ENCODE measurements at regions not wholly inside any gene's neighbourhood (a gene's known extent, or its start where the extent isn't known, plus 50 kb on each side); places are given as distances from the start of the nearest gene placed in this dataset.

DNA sequence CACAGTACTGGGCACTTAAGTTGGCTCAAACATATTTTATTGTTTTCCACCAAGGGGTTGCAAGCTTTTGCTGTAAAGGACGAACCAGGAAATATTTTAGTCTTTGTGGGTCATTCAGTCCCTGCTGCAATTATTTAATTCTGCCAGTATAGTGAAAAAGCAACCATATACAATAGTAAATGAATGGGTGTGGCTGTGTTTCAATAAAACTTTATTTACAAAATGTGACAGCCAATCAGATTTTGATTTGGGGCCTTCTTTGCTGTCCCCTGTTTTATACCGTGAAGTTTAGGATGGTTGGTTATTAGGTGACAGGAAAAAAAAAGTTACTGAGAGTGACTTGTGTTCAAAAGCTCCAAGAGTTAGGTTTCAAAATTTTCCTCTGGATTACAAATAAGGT, 956.4 kb downstream of the AACS start:
- TF ChIP-seq, protein P1, sequence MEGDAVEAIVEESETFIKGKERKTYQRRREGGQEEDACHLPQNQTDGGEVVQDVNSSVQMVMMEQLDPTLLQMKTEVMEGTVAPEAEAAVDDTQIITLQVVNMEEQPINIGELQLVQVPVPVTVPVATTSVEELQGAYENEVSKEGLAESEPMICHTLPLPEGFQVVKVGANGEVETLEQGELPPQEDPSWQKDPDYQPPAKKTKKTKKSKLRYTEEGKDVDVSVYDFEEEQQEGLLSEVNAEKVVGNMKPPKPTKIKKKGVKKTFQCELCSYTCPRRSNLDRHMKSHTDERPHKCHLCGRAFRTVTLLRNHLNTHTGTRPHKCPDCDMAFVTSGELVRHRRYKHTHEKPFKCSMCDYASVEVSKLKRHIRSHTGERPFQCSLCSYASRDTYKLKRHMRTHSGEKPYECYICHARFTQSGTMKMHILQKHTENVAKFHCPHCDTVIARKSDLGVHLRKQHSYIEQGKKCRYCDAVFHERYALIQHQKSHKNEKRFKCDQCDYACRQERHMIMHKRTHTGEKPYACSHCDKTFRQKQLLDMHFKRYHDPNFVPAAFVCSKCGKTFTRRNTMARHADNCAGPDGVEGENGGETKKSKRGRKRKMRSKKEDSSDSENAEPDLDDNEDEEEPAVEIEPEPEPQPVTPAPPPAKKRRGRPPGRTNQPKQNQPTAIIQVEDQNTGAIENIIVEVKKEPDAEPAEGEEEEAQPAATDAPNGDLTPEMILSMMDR (IDR thresholded peaks at IDR 0.05) = no peak
- TF ChIP-seq ZFX (IDR thresholded peaks at IDR 0.05; ENCODE audit: borderline replicate concordance) = no peak
